ENCODE measurements at regions not wholly inside any gene's neighbourhood (a gene's known extent, or its start where the extent isn't known, plus 50 kb on each side); places are given as distances from the start of the nearest gene placed in this dataset.

DNA sequence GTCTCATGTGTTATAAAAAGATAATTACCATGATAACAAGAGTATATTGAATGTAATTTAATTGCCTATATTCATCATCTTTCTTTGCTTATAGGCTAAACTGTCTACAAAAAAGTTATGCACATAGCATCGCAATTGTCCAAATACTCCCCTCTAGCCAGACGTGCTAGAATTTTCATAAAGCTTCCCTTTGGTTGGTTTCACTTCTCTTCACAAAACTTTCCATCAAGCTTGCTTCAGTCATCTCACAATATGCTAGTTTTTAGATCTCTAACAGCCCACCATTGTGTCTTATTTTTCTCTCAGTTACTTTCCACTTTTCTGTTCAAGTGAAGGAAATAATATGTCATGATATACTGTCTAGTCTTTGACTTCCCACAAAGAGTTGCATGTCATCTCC is 448.3 kb upstream of the SPANXN1 start:
- TF ChIP-seq RORB (CRISPR knock-in tag; IDR thresholded peaks at IDR 0.05), result no peak
- TF ChIP-seq, protein P1, sequence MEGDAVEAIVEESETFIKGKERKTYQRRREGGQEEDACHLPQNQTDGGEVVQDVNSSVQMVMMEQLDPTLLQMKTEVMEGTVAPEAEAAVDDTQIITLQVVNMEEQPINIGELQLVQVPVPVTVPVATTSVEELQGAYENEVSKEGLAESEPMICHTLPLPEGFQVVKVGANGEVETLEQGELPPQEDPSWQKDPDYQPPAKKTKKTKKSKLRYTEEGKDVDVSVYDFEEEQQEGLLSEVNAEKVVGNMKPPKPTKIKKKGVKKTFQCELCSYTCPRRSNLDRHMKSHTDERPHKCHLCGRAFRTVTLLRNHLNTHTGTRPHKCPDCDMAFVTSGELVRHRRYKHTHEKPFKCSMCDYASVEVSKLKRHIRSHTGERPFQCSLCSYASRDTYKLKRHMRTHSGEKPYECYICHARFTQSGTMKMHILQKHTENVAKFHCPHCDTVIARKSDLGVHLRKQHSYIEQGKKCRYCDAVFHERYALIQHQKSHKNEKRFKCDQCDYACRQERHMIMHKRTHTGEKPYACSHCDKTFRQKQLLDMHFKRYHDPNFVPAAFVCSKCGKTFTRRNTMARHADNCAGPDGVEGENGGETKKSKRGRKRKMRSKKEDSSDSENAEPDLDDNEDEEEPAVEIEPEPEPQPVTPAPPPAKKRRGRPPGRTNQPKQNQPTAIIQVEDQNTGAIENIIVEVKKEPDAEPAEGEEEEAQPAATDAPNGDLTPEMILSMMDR (IDR thresholded peaks at IDR 0.05), result no peak

Data from WTC11 (cell line).